NCI-H526 (cell line): ENCODE measurements at regions not wholly inside any gene's neighbourhood (a gene's known extent, or its start where the extent isn't known, plus 50 kb on each side); places are given as distances from the start of the nearest gene placed in this dataset.
"Not testable (repeated sequence)": the region's sequence is repeated elsewhere in the genome, so short reads cannot be mapped to it uniquely, and the experiment has no call there.

ENCODE experiments used
- DNase-seq, 2 experiments: peaks; one replicate each; lab custom pipeline; 2025; lab: John Stamatoyannopoulos, UW

- DNase-seq = no peak
Measured at GRCh38 chr22:45061332-45061731, 51.5 kb upstream of the PHF21B start.

DNA sequence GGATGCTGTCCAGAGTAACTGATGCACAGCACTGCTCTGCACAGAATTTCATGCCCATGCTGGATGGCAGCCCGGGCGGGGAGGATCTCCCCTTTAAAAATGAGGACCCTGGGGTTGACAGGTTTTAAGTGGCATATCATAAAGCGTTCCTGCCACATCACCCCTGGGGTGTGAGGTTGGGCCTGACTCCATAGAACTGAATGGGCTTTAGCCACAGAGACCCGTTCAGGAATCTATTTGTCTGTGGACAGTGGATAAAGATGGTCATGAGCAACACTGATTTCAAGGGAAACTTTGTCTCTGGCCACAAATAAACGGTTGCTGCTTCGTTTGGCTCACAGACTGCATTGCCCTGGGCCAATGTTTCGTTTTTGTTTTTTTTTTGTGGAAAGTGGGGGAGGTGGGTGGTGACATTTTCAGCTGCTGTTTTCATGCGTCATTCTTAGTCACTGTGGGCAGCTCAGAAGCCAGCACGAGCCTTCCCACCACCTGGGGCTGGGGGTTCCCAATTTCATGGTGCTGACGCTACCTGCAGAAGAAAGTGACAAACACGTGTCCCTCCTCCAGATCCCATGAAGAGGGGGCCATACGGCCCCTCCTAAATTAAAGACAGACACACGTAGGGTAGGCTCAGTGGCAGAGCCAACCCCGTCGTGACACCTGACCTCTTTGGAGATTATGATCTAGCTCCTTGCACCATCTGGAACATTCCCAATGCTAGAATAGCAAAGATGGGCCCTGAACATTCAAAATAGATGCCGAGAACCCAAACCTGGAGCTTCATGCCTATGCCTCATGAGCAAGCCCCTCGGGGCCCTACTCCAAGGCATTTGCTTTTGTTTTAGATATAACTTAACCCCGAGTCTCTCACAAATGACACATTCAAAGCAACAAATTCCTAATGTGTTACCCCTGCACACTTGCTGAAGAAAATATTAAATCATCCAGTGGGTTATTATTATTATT lies 54.8 kb upstream of the PHF21B start:
- no peak for DNase-seq

DNA sequence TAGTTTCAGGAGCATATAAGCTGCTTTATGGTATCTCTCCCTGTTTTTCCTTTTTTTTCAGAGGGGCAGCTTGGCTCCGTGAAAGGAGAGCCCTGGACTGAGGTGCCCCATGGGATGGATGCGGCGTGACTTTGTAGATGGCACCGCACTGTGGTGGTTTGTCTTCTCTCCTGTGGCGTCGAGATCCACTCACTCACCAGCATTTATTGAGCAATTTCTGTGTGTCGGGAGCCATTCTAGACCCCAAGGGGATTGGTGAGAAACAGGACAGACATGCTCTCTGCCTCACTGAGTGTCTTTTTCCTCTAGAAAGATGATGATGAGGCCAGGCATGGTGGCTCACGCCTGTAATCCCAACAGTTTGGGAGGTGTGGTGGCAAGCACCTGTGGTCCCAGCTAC lies 55.9 kb upstream of the PHF21B start:
- DNase-seq = no peak

GRCh38 chr22:45067731-45068130 lies 57.9 kb upstream of the PHF21B start:
- DNase-seq = no peak

DNA sequence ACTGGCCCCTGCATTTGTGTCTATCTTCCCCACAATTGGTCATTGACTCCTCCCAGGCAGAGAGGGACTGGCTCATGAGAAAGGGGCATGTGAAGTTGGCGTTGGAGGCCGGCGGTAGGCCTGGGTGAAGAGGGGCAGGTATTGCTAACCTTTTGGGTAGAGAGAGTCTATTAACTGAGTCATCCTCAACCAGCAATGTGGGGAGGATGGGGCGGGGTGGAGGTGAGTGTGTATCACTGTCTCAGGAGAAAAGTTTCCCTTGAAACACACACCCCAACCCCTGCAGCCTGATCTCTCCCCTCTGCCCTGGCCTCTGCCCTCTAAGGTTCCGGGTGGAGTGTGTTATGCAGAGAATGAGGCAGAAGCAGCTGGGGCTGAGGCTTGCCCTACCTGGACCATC lies 60.1 kb upstream of the PHF21B start:
- DNase-seq = no peak

- no peak for DNase-seq
Measured at GRCh38 chr22:45071618-45072017, 61.8 kb upstream of the PHF21B start.

GRCh38 chr22:45072322-45072903 lies 62.6 kb upstream of the PHF21B start:
- peak in 1 of 2 experiments; percentile 30 for DNase-seq

DNA sequence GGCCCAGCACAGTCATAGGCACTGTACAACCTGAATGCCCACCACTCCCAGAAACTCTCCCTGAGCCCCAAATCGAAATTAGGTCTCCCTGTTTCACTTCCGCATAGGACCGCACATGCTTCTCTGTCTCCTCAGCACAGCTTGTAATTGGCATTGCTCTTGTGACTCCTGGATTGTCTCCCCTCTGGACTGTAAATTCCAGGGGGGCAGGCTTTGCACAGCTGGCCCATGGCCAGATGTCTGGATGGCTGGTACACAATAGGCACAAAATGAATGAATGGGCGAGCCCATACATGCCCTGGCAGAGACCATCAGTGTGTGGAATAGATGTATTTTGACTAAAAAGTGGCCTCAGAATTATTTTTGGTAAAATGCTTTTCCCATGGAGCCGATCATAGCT lies 63.3 kb upstream of the PHF21B start:
- DNase-seq = no peak

DNA sequence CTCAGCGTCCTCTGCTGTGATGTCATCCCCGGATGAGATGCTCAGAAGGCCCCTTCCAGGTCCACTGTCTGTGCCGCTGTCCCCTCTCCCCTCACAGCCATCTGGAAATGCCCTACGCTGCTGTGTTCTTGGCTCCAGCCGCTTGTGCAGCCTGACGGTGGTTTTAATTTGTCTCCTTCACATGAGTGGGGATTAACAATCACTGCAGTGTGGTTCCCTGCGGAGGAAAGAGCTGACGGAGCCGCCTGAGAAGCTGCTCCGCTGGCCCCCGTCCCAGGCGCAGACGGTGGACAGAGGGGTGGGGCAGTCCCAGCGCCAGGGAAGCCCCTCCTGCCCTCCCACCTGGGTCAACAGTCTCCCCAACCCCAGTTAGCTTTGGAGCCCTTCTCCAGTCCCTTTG lies 67.5 kb upstream of the PHF21B start:
- no peak for DNase-seq

GRCh38 chr22:45077826-45078334 lies 68.1 kb upstream of the PHF21B start:
- DNase-seq = no peak

- DNase-seq = peak in 1 of 2 experiments; percentile 53
Measured at GRCh38 chr22:45082795-45083194, 73.0 kb upstream of the PHF21B start.

- DNase-seq = no peak
Measured at GRCh38 chr22:45083659-45084305, 74.0 kb upstream of the PHF21B start.

- DNase-seq = no peak
Measured at GRCh38 chr22:45084400-45084920, 74.7 kb upstream of the PHF21B start.

- peak in 1 of 2 experiments; percentile 7 for DNase-seq
Measured at GRCh38 chr22:45087802-45088201, 75.9 kb upstream of the NUP50 start.

GRCh38 chr22:45088576-45088975 lies 75.1 kb upstream of the NUP50 start:
- DNase-seq = no peak

- DNase-seq = no peak
Measured at GRCh38 chr22:45090497-45090910, 73.2 kb upstream of the NUP50 start.

- DNase-seq = no peak
Measured at GRCh38 chr22:45091254-45091854, 72.4 kb upstream of the NUP50 start.

- DNase-seq = not testable (repeated sequence)
Measured at GRCh38 chr22:45091875-45092274, 71.8 kb upstream of the NUP50 start.

DNA sequence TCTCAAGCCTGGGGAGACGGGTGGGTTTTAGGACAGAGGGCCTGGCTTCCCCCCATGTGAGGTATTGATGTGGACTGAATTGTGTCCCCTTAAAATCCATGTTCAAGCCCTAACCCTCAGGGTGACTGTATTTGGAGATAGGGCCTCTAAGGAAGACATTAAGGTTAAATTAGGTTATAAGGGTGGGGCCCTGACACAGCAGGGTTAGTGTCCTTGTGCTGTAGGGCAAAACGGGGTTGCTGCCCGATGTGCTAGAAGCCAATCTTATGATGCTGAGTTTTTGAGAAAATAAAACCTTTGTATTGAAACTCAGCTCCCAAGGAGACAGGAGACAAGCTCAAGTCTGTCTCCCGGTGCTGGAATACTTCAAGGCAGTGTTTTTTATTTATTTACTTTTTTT lies 71.1 kb upstream of the NUP50 start:
- no peak for DNase-seq

DNA sequence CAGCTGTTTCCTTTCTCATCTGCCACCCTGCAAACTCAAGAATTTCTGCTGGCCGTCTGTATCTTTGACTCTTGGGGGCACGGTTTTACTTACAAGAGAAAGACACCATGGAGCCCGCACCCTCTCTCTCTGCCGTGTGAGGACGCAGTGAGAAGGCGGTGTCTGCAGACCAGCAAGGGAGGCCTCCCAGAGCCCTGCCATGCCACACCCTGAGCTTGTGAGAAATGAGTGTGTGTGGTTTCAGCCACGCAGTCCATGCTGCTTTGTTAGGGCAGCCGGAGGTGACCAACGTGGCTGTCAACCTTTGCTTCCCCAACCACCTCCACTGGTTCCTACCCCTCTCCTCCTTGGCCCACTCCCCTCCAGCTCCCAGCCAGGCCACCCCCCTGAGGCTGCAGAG lies 70.1 kb upstream of the NUP50 start:
- no peak for DNase-seq

- DNase-seq = no peak
Measured at GRCh38 chr22:45094081-45094720, 69.5 kb upstream of the NUP50 start.

GRCh38 chr22:45094825-45095224 lies 68.9 kb upstream of the NUP50 start:
- DNase-seq = no peak
